ENCODE measurements at regions not wholly inside any gene's neighbourhood (a gene's known extent, or its start where the extent isn't known, plus 50 kb on each side); places are given as distances from the start of the nearest gene placed in this dataset.

DNA sequence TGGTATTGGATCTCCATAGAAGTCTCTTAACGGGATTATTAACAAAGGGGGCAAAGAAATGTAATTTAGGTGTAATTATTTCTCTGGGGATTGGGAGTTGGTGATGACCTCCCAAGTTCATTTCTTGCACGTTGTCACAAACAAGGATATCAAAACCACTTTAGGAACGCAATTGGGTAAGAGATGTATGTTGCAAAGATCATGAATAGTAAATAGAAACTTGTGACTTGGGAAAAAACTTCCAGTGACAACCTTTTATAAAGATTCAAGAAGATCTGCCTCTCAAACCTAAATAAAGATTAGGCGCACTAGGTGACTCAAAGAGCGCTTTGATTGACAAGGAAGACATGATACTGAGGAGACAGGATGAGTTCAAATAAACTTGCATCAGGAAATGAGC is 127.8 kb upstream of the TRIB2 start:
- intact Hi-C loops (cut with DNase I, micrococcal nuclease), result no loop called here
- Histone ChIP-seq H3K4me3 (no peak overlapping the region), H3K4me1 (ENCODE audit: low read depth) (no peaks in the 10 kb centered on the region), H3K36me3 (ENCODE audit: low read depth) (no peaks in the 10 kb centered on the region), H3K9me3 (no peaks in the 10 kb centered on the region)
- ATAC-seq (no peak), DNase-seq (no peak)
- TF ChIP-seq, protein P1, sequence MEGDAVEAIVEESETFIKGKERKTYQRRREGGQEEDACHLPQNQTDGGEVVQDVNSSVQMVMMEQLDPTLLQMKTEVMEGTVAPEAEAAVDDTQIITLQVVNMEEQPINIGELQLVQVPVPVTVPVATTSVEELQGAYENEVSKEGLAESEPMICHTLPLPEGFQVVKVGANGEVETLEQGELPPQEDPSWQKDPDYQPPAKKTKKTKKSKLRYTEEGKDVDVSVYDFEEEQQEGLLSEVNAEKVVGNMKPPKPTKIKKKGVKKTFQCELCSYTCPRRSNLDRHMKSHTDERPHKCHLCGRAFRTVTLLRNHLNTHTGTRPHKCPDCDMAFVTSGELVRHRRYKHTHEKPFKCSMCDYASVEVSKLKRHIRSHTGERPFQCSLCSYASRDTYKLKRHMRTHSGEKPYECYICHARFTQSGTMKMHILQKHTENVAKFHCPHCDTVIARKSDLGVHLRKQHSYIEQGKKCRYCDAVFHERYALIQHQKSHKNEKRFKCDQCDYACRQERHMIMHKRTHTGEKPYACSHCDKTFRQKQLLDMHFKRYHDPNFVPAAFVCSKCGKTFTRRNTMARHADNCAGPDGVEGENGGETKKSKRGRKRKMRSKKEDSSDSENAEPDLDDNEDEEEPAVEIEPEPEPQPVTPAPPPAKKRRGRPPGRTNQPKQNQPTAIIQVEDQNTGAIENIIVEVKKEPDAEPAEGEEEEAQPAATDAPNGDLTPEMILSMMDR (IDR thresholded peaks at IDR 0.05), result no peak

DNA sequence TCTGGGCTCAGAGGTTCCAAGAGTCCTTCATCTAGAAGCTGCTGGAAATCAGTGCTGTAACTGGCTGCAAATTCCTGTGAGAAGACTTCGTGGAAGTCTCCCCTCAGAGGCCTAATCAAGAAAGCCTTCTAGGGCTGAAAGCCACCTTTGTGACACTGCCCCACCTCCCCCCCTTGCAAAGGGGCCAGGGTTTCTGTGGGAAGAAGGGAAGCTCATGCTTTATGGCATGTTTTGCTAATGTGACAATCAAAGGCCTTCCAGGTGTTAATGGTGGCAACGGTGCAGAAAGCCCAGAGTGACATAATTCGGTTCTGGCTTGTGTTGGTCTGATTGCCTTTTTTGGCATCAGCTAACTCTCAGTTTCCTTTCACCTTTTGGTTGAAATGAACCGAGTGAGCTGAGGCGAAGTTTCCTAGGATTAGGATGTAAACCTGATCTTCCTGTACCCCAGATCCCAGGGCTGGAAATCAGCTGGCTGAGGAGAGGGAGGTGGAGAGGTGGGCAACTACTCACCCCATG is 126.9 kb upstream of the TRIB2 start:
- TF ChIP-seq, protein P1 (IDR thresholded peaks at IDR 0.05), result no peak
- no peaks in the 10 kb centered on the region for H3K9me3 ChIP-seq
- ATAC-seq (no peak), DNase-seq (no peak)
- no peaks in the 10 kb centered on the region for H3K4me1 ChIP-seq (ENCODE audit: low read depth)
- no peak overlapping the region for H3K4me3 ChIP-seq
- intact Hi-C loops (cut with DNase I, micrococcal nuclease), result no loop called here
- H3K36me3 ChIP-seq (ENCODE audit: low read depth), result no peaks in the 10 kb centered on the region

DNA sequence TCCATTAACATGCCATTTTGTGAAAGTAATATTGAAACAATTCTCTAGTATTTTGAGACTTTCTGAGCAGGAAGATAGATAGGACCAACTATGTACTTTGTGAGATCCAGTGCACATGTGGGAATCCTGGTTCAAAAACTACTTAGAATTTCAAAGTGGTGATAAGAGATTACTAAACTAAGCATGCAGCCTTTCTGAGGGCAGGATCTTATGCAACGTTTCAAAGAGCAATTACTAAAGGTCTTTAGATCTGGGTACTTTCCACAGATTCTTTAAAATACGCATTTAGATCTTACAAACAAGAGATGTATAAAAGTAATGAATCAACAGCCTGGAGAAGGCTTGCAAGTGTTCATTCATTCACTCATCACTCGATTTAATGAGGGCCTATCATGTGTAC is 124.4 kb upstream of the TRIB2 start:
- H3K4me1 ChIP-seq (ENCODE audit: low read depth), result no peaks in the 10 kb centered on the region
- H3K36me3 ChIP-seq (ENCODE audit: low read depth), result no peaks in the 10 kb centered on the region
- TF ChIP-seq, protein P1 (IDR thresholded peaks at IDR 0.05), result no peak
- no peak for DNase-seq
- no peak overlapping the region for H3K4me3 ChIP-seq
- intact Hi-C loops (cut with DNase I, micrococcal nuclease), result no loop called here
- no peak for ATAC-seq
- H3K9me3 ChIP-seq, result no peaks in the 10 kb centered on the region

- no peak for DNase-seq
- Histone ChIP-seq H3K4me1 (ENCODE audit: low read depth) (no peaks in the 10 kb centered on the region), H3K4me3 (no peak overlapping the region), H3K36me3 (ENCODE audit: low read depth) (no peaks in the 10 kb centered on the region), H3K9me3 (no peaks in the 10 kb centered on the region)
- intact Hi-C loops (cut with DNase I, micrococcal nuclease), result no loop called here
- TF ChIP-seq, protein P1 (IDR thresholded peaks at IDR 0.05), result no peak
- ATAC-seq, result no peak
Observed at GRCh38 chr2:12594590-12594989, 122.1 kb upstream of the TRIB2 start.

DNA sequence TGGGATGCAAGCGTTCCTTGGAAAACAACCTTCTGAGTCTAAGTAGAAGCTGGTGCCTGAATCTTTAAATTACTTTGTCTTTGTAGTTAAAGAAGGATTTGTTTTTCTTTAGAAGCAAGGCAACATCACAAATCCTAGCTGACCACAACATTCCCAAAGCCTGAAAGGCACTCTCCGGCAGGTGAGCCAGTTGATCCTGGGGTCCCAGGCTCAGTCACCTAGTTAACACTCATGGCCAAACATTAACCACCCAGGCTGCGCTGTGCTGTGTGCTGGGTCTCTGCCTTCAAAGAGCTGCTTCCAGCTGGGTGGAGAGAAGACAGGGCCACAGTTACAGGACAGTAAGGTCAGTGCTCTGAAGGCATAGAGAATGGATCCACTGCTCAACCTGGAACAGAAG is 120.0 kb upstream of the TRIB2 start:
- TF ChIP-seq, protein P1 (IDR thresholded peaks at IDR 0.05), result no peak
- Histone ChIP-seq H3K9me3 (no peaks in the 10 kb centered on the region), H3K4me1 (ENCODE audit: low read depth) (no peaks in the 10 kb centered on the region), H3K36me3 (ENCODE audit: low read depth) (no peaks in the 10 kb centered on the region), H3K4me3 (no peak overlapping the region)
- ATAC-seq (no peak), DNase-seq (no peak)
- intact Hi-C loops (cut with DNase I, micrococcal nuclease), result no loop called here

DNA sequence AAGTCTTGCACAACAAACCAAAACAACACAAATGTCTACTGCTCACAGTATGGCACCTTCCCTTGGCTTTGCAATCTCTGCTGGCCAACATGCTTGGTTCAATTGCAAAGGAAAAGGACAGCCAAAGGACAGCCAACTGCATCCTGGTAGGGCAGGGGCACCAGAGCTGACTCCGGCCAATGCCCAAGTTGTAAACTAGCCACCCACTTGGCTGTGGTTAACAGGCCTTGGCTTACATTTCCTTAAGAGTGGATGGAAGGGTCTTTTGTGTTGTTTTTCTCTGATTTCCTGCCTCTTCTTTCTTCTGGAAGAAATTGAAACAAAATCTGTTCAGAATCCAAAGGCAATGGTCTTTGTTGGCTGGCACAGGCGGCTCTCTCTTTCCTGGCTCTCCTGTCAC is 119.1 kb upstream of the TRIB2 start:
- H3K36me3 ChIP-seq (ENCODE audit: low read depth), result no peaks in the 10 kb centered on the region
- no peaks in the 10 kb centered on the region for H3K4me1 ChIP-seq (ENCODE audit: low read depth)
- ATAC-seq, result no peak
- H3K9me3 ChIP-seq, result no peaks in the 10 kb centered on the region
- DNase-seq, result no peak
- TF ChIP-seq, protein P1 (IDR thresholded peaks at IDR 0.05), result no peak
- H3K4me3 ChIP-seq, result no peak overlapping the region
- intact Hi-C loops (cut with DNase I, micrococcal nuclease), result no loop called here

Measured in mucosa of descending colon (tissue), 3 donors.